ENCODE measurements at regions not wholly inside any gene's neighbourhood (a gene's known extent, or its start where the extent isn't known, plus 50 kb on each side); places are given as distances from the start of the nearest gene placed in this dataset.

DNA sequence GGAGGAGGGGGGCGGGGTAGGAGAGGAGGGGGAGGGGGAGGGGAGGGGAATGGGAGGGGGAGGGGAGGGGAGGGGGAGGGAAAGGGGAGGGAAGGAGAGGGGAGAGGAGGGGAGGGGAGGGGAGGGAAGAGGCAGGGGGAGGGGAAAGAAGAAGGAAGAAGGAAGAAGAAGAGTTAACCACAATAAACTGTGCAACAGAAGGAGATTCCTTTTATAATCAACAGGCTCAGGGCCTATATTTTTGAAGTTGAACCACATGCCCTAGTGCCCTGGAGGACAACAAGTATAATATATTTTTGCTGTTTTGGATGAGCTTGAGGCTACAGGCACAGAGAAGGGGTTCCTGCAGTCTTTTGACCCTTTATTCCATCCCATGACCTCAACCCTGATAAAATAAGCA lies 228.2 kb upstream of the IRF2BP2 start:
- H3K9ac ChIP-seq (ENCODE audit: low read length): no peak overlapping the region
- no peaks in the 10 kb centered on the region for H3K36me3 ChIP-seq (ENCODE audit: control insufficient read depth in 1 of 2, insufficient read depth in 2 of 2, low read length in 2 of 2)
- no peak overlapping the region for H2AFZ ChIP-seq (ENCODE audit: low read depth, low read length, poor library complexity, severe bottlenecking)
- no peaks in the 10 kb centered on the region for H3K9me3 ChIP-seq (ENCODE audit: control insufficient read depth in 1 of 2, insufficient read depth in 1 of 2, low read depth in 1 of 2, low read length in 2 of 2)
- intact Hi-C loops (cut with micrococcal nuclease): no loop called here
- no peaks in the 10 kb centered on the region for H4K20me1 ChIP-seq (ENCODE audit: insufficient read depth)
- no peak overlapping the region for H3K4me2 ChIP-seq (ENCODE audit: low read length)
- RAD21 ChIA-PET (ENCODE audit: low non-redundant PET in 1 of 2, low total read pairs in 2 of 2, uncharacterized antibody in 2 of 2, unreplicated experiment in 2 of 2): no interaction called here
- no peak for TF ChIP-seq YY1 (IDR thresholded peaks at IDR 0.05; ENCODE audit: extremely low read depth, insufficient replicate concordance, low read depth, low read length)
- TF ChIP-seq SRF (IDR thresholded peaks at IDR 0.05; ENCODE audit: low read depth): no peak
- no peak for TF ChIP-seq EZH2 (IDR thresholded peaks at IDR 0.05)
- TF ChIP-seq ELF1 (IDR thresholded peaks at IDR 0.05; ENCODE audit: borderline replicate concordance, low read depth): no peak
- no peak for TF ChIP-seq JUND (IDR thresholded peaks at IDR 0.05)
- no peak for TF ChIP-seq ZFX (IDR thresholded peaks at IDR 0.05)
- no peak for TF ChIP-seq ZNF274 (IDR thresholded peaks at IDR 0.05; ENCODE audit: low read depth, low read length)
- TF ChIP-seq, protein P1, sequence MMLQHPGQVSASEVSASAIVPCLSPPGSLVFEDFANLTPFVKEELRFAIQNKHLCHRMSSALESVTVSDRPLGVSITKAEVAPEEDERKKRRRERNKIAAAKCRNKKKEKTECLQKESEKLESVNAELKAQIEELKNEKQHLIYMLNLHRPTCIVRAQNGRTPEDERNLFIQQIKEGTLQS (IDR thresholded peaks at IDR 0.05): no peak
- TF ChIP-seq CEBPB (IDR thresholded peaks at IDR 0.05; ENCODE audit: low read depth): no peak
- TF ChIP-seq CBX3 (IDR thresholded peaks at IDR 0.05; ENCODE audit: low read depth): no peak
- TF ChIP-seq, protein P2, sequence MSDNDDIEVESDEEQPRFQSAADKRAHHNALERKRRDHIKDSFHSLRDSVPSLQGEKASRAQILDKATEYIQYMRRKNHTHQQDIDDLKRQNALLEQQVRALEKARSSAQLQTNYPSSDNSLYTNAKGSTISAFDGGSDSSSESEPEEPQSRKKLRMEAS (IDR thresholded peaks at IDR 0.05): no peak
- no peak for TF ChIP-seq POLR2A (IDR thresholded peaks at IDR 0.05; ENCODE audit: borderline replicate concordance, extremely low read depth, insufficient read depth, insufficient read length)
- TF ChIP-seq SIN3A (IDR thresholded peaks at IDR 0.05; ENCODE audit: low read depth): no peak
- TF ChIP-seq EGR1 (IDR thresholded peaks at IDR 0.05; ENCODE audit: low read depth): no peak
- no peak for TF ChIP-seq RAD21 (IDR thresholded peaks at IDR 0.05; ENCODE audit: low read depth)
- TF ChIP-seq, protein P3, sequence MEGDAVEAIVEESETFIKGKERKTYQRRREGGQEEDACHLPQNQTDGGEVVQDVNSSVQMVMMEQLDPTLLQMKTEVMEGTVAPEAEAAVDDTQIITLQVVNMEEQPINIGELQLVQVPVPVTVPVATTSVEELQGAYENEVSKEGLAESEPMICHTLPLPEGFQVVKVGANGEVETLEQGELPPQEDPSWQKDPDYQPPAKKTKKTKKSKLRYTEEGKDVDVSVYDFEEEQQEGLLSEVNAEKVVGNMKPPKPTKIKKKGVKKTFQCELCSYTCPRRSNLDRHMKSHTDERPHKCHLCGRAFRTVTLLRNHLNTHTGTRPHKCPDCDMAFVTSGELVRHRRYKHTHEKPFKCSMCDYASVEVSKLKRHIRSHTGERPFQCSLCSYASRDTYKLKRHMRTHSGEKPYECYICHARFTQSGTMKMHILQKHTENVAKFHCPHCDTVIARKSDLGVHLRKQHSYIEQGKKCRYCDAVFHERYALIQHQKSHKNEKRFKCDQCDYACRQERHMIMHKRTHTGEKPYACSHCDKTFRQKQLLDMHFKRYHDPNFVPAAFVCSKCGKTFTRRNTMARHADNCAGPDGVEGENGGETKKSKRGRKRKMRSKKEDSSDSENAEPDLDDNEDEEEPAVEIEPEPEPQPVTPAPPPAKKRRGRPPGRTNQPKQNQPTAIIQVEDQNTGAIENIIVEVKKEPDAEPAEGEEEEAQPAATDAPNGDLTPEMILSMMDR (IDR thresholded peaks at IDR 0.05 in 2 of 3, conservative IDR thresholded peaks at IDR 0.05 in 1 of 3; ENCODE audit: borderline replicate concordance in 1 of 3, insufficient read depth in 1 of 3, low read depth in 2 of 3, low read length in 2 of 3): no peak
- no peak for TF ChIP-seq POLR2AphosphoS5 (IDR thresholded peaks at IDR 0.05; ENCODE audit: low read depth, low read length)
- TF ChIP-seq, protein P4, sequence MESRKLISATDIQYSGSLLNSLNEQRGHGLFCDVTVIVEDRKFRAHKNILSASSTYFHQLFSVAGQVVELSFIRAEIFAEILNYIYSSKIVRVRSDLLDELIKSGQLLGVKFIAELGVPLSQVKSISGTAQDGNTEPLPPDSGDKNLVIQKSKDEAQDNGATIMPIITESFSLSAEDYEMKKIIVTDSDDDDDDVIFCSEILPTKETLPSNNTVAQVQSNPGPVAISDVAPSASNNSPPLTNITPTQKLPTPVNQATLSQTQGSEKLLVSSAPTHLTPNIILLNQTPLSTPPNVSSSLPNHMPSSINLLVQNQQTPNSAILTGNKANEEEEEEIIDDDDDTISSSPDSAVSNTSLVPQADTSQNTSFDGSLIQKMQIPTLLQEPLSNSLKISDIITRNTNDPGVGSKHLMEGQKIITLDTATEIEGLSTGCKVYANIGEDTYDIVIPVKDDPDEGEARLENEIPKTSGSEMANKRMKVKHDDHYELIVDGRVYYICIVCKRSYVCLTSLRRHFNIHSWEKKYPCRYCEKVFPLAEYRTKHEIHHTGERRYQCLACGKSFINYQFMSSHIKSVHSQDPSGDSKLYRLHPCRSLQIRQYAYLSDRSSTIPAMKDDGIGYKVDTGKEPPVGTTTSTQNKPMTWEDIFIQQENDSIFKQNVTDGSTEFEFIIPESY (IDR thresholded peaks at IDR 0.05; ENCODE audit: extremely low read depth, insufficient replicate concordance, low read length): no peak
- TF ChIP-seq FOSL1 (IDR thresholded peaks at IDR 0.05; ENCODE audit: low read depth): no peak
- TF ChIP-seq EZH2phosphoT487 (IDR thresholded peaks at IDR 0.05; ENCODE audit: borderline replicate concordance): no peak
- POLR2A ChIA-PET: no interaction called here
- no peak overlapping the region for H3K4me3 ChIP-seq (replicated peaks in 1 of 2; ENCODE audit: low read depth in 1 of 2, low read length in 2 of 2)
- H3K27ac ChIP-seq (ENCODE audit: low read depth, low read length): no peak overlapping the region
- no peaks in the 10 kb centered on the region for H3K9me2 ChIP-seq (ENCODE audit: insufficient read depth)
- H3K79me2 ChIP-seq (ENCODE audit: insufficient read depth, low read length): no peaks in the 10 kb centered on the region
- H3K4me1 ChIP-seq (ENCODE audit: control insufficient read depth in 1 of 2, insufficient read depth in 2 of 2, low read length in 2 of 2): peaks cover 0 to 13% of the 10 kb centered on the region in 2 experiments; a peak in 2 of 4 replicates
- BruUV-seq (replicated peaks): no TSS peak
- no peak for DNase-seq (ENCODE audit: low read depth, low spot score)
- no peaks in the 10 kb centered on the region for H3K27me3 ChIP-seq (ENCODE audit: insufficient read depth, low read length)
- ATAC-seq: no peak
- CTCF ChIA-PET: no interaction called here
